WERI-Rb-1 (cell line): ENCODE measurements at regions not wholly inside any gene's neighbourhood (a gene's known extent, or its start where the extent isn't known, plus 50 kb on each side); places are given as distances from the start of the nearest gene placed in this dataset.
"Not testable (repeated sequence)": the region's sequence is repeated elsewhere in the genome, so short reads cannot be mapped to it uniquely, and the experiment has no call there.

ENCODE experiments used
- DNase-seq: peaks from one replicate; pipeline ENCODE4 v3.0.0-alpha.2; 2020
- H3K27ac ChIP-seq: fragments of 250-450 bp; sonication (Bioruptor Pico); 2 replicates; pipeline ENCODE4 v1.5.1; 2020; ENCODE audit warnings: mild to moderate bottlenecking, moderate library complexity
- H3K27me3 ChIP-seq: fragments of 250-450 bp; sonication (Bioruptor Pico); 2 replicates; pipeline ENCODE4 v1.5.1; 2021; ENCODE audit warnings: mild to moderate bottlenecking, low read depth, moderate library complexity; ENCODE audit not compliant: insufficient read depth, severe bottlenecking
- H3K36me3 ChIP-seq: fragments of 250-450 bp; sonication (Bioruptor Pico); 2 replicates; pipeline ENCODE4 v1.5.1; 2020; ENCODE audit warnings: mild to moderate bottlenecking, moderate library complexity
- H3K4me3 ChIP-seq: 2 replicates; pipeline ENCODE4 v1.5.1; 2011; ENCODE audit warnings: low read depth, mild to moderate bottlenecking, control low read depth, low read length
- H3K9me3 ChIP-seq: fragments of 250-450 bp; sonication (Bioruptor Pico); 2 replicates; pipeline ENCODE4 v1.5.1; 2021; ENCODE audit warnings: mild to moderate bottlenecking, moderate library complexity; ENCODE audit not compliant: severe bottlenecking
- TF ChIP-seq, protein P1 (sequence below): IDR thresholded peaks from 2 replicates; pipeline ENCODE4 v1.5.1; 2011; ENCODE audit warnings: low read depth, mild to moderate bottlenecking, control low read depth, inconsistent platforms, low read length

DNA sequence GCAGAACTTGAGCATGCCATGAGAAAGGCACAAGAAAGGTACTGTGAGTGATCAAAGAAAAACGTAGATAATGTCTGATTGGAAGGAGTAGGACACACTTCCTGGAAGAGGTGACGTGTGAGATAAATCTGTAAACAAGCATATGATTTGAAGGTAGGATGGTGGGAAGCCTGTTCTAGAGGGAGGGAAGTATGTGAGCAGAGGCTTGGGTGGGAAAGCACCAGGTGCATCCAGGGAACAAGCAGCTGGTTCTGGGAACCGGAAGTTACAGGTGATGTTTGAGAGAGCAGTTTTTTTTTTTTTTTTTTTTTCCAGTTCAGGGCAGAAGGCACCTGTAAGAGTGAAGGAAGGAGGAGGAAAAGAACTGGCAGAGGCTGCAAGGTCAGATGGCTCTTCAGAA is 116.6 kb upstream of the EFEMP1 start:
- H3K27me3 ChIP-seq: no peaks in the 10 kb centered on the region
- DNase-seq: no peak
- H3K27ac ChIP-seq: no peak overlapping the region
- H3K9me3 ChIP-seq: no peaks in the 10 kb centered on the region
- TF ChIP-seq, protein P1, sequence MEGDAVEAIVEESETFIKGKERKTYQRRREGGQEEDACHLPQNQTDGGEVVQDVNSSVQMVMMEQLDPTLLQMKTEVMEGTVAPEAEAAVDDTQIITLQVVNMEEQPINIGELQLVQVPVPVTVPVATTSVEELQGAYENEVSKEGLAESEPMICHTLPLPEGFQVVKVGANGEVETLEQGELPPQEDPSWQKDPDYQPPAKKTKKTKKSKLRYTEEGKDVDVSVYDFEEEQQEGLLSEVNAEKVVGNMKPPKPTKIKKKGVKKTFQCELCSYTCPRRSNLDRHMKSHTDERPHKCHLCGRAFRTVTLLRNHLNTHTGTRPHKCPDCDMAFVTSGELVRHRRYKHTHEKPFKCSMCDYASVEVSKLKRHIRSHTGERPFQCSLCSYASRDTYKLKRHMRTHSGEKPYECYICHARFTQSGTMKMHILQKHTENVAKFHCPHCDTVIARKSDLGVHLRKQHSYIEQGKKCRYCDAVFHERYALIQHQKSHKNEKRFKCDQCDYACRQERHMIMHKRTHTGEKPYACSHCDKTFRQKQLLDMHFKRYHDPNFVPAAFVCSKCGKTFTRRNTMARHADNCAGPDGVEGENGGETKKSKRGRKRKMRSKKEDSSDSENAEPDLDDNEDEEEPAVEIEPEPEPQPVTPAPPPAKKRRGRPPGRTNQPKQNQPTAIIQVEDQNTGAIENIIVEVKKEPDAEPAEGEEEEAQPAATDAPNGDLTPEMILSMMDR: no peak
- no peaks in the 10 kb centered on the region for H3K36me3 ChIP-seq
- no peak overlapping the region for H3K4me3 ChIP-seq

DNA sequence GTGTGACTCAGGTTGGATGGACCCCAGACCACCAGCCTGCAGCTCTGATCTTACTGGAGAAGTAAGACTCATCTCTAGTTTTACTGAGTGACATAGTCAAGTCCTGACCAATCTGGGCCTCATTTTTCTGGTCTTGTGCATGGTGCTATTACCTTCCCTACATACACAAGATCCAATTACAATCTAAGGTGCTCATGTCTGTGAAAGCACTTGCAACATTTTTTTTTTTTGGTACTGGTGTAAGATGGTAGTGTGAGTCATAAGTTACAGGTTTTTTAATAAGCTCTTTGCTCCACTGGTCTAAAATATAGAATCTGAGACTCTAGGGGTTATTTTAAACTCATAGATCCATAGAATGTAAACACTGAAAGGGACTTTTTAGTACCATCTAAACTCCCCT is 117.3 kb upstream of the EFEMP1 start:
- H3K27me3 ChIP-seq: no peaks in the 10 kb centered on the region
- H3K36me3 ChIP-seq: no peaks in the 10 kb centered on the region
- no peak overlapping the region for H3K4me3 ChIP-seq
- TF ChIP-seq, protein P1: no peak
- H3K27ac ChIP-seq: no peak overlapping the region
- no peak for DNase-seq
- no peaks in the 10 kb centered on the region for H3K9me3 ChIP-seq

DNA sequence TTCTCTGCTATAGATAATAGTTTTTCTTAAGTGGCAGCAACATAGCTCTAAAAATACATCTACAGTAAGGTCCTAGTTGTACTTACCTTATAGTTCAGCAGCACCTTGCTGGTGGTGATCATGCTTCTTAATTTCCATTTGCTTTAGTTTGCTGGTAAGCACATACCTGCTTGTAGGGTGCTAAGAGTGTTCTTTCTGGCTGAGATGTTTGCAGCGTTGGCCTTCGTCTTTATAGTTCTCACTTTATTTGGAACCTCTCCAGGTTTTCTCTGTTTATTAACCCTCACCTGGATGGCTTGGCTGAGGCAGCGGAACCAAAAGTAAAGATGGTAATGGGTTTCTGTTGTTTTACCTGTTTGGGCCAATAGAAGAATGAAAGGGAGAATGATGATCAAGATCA is 123.6 kb upstream of the EFEMP1 start:
- Histone ChIP-seq H3K27ac (no peak overlapping the region), H3K4me3 (no peak overlapping the region), H3K27me3 (no peaks in the 10 kb centered on the region), H3K9me3 (no peaks in the 10 kb centered on the region), H3K36me3 (no peaks in the 10 kb centered on the region)
- TF ChIP-seq, protein P1: no peak
- no peak for DNase-seq

DNA sequence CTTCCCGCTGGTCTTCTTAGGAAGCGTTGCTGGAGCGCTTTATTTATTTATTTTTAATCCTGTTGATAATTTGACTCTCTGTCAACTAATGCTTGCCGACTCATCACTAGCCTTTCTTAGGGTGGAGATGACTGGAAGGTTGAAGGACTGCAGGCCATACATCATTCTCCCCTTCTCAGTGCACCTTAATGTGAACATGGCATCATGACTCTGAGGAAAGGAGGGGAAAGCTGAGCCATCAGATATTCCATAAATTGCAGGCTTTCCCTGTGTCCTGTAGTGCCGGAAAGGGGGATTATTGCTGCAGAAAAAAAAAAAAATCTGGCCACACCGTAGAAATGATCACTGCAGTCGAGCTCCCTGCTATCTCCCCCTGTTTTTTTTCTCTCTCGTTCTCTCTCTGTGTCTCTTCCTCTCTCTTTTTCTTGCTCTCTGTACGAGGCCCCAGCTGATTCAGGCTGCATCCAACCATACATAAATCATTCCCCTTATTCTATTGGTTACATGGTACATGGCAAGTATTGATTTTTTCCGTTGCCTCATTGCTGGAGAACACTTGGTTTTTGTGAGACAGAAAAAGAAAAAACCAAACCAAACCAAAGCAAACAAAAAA is 125.8 kb upstream of the EFEMP1 start:
- Histone ChIP-seq H3K9me3 (no peaks in the 10 kb centered on the region), H3K4me3 (no peak overlapping the region), H3K27ac (no peak overlapping the region), H3K36me3 (no peaks in the 10 kb centered on the region), H3K27me3 (no peaks in the 10 kb centered on the region)
- TF ChIP-seq, protein P1: no peak
- DNase-seq: no peak

DNA sequence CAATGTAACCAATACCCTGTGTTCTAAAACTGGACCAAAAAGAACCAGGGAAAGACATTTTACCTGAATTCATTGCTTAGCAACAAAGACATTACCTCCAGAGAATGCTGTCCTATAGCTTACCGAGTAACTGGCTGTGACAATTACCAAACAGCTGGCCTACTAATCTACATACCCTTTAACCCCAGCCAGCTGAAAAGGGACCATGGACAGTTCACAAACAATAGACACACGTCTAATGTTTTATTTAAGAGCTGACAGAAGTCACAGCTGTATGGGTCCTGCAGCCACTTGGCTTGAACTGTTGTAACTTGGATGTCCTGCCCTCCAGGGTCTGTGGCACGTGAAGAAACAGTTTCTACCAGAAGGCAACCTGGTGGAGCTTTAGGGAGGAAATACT is 130.1 kb upstream of the EFEMP1 start:
- TF ChIP-seq, protein P1: no peak
- Histone ChIP-seq H3K9me3 (no peaks in the 10 kb centered on the region), H3K27ac (no peak overlapping the region), H3K4me3 (no peak overlapping the region), H3K36me3 (no peaks in the 10 kb centered on the region), H3K27me3 (no peaks in the 10 kb centered on the region)
- DNase-seq: no peak

DNA sequence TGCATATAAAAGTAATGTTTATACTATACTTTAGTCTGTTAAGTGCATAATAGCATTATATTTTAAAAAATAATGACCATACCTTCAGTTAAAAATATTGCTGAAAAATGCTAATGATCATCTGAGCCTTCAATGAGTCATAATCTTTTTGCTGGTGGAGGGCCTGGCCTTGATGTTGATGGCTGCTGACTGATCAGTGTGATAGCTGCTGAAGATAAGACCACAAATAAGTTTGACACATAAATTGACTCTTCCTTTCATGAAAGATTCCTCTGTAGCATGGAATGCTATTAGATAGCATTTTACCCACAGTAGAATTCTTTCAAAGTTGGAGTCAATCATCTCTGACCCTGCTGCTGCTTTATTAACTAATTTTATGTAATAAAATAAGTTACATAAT is 128.4 kb upstream of the CCDC85A start:
- no peak overlapping the region for H3K27ac ChIP-seq
- H3K27me3 ChIP-seq: no peaks in the 10 kb centered on the region
- H3K9me3 ChIP-seq: peaks cover 4% of the 10 kb centered on the region
- no peak overlapping the region for H3K4me3 ChIP-seq
- no peaks in the 10 kb centered on the region for H3K36me3 ChIP-seq
- DNase-seq: no peak
- TF ChIP-seq, protein P1: no peak

DNA sequence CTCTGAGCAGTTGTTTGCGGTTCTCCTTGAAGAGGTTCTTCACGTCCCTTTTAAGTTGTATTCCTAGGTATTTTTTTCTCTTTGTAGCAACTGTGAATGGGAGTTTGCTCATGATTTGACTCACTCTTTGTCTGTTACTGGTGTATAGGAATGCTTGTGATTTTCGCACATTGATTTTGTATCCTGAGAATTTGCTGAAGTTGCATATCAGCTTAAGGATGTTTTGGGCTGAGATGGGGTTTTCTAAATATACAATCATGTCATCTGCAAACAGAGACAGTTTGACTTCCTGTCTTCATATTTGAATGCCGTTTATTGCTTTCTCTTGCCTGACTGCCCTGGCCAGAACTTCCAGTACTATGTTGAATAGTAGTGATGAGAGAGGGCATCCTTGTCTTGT is 122.5 kb upstream of the CCDC85A start:
- not testable (repeated sequence) for H3K9me3 ChIP-seq, H3K27ac ChIP-seq, H3K27me3 ChIP-seq, H3K36me3 ChIP-seq, H3K4me3 ChIP-seq, DNase-seq
